Caco-2 (cell line): ENCODE measurements at regions not wholly inside any gene's neighbourhood (a gene's known extent, or its start where the extent isn't known, plus 50 kb on each side); places are given as distances from the start of the nearest gene placed in this dataset.
"Not testable (repeated sequence)": the region's sequence is repeated elsewhere in the genome, so short reads cannot be mapped to it uniquely, and the experiment has no call there.

Source experiments
- BruUV-seq: library from RNA; stranded (reverse); fragments of 400-500 nt; replicated peaks from 2 replicates; lab custom pipeline; 2021; lab: Mats Ljungman, UMichigan
- CTCF ChIA-PET: fragments of 300-600 bp; sonication (Branson Sonifier 250); formaldehyde crosslinking; loops from one replicate; lab custom pipeline; 2022; ENCODE audit warnings: antibody characterized with exemption; lab: Charles Lee
- POLR2A ChIA-PET: fragments of 300-600 bp; sonication (Branson Sonifier 250); formaldehyde crosslinking; loops from one replicate; lab custom pipeline; 2022; ENCODE audit warnings: antibody characterized with exemption; lab: Charles Lee
- DNase-seq, 2 experiments: peaks; one replicate each; pipeline versions ENCODE4 v3.0.0 to v3.0.0-alpha.2; 2020 to 2022
- H3K27me3 ChIP-seq: replicated peaks from 2 replicates; pipeline ENCODE4 v1.6.0; 2011; ENCODE audit warnings: low read length; ENCODE audit not compliant: control insufficient read depth, insufficient read depth
- H3K36me3 ChIP-seq: 2 replicates; pipeline ENCODE4 v1.5.1; 2011; ENCODE audit warnings: low read length; ENCODE audit not compliant: control insufficient read depth, insufficient read depth
- H3K4me1 ChIP-seq: fragments of 250-450 bp; sonication (Bioruptor Pico); 2 replicates; pipeline ENCODE4 v1.5.1; 2020; ENCODE audit warnings: mild to moderate bottlenecking
- H3K4me3 ChIP-seq: 2 replicates; pipeline ENCODE4 v1.5.1; 2011; ENCODE audit warnings: low read depth, mild to moderate bottlenecking, control low read depth, low read length
- H3K9me3 ChIP-seq: fragments of 250-450 bp; sonication (Bioruptor Pico); 2 replicates; pipeline ENCODE4 v1.5.1; 2020; ENCODE audit warnings: mild to moderate bottlenecking, moderate library complexity
- H3K27ac Mint-ChIP-seq: one replicate; pipeline ENCODE4 v1.8.0; 2022; ENCODE audit warnings: mixed read lengths; ENCODE audit not compliant: unreplicated experiment
- H3K27me3 Mint-ChIP-seq: one replicate; pipeline ENCODE4 v1.8.0; 2022; ENCODE audit warnings: mixed read lengths; ENCODE audit not compliant: insufficient read depth, unreplicated experiment
- H3K36me3 Mint-ChIP-seq: one replicate; pipeline ENCODE4 v1.8.0; 2022; ENCODE audit warnings: mild to moderate bottlenecking, mixed read lengths; ENCODE audit not compliant: insufficient read depth, unreplicated experiment
- H3K4me1 Mint-ChIP-seq: one replicate; pipeline ENCODE4 v1.8.0; 2022; ENCODE audit warnings: low read depth, mixed read lengths; ENCODE audit not compliant: unreplicated experiment
- H3K4me3 Mint-ChIP-seq: one replicate; pipeline ENCODE4 v1.8.0; 2022; ENCODE audit warnings: mild to moderate bottlenecking, moderate library complexity, mixed read lengths; ENCODE audit not compliant: unreplicated experiment
- H3K9me3 Mint-ChIP-seq: one replicate; pipeline ENCODE4 v1.8.0; 2022; ENCODE audit warnings: mixed read lengths; ENCODE audit not compliant: unreplicated experiment
- intact Hi-C: fragments of 100-400 bp; cut with micrococcal nuclease; formaldehyde crosslinking; loops from one replicate; pipeline ENCODE4 v1.10.0; 2022; ENCODE audit not compliant: unreplicated experiment
- TF ChIP-seq, protein P1 (sequence below), 2 experiments: fragments of 200-600 bp in 1 of 2; IDR thresholded peaks; 1 replicate in 1 of 2; 2 replicates in 1 of 2; pipeline versions ENCODE4 v1.5.1 to v1.8.0; 2011 to 2022; ENCODE audit warnings: antibody characterized with exemption in 1 of 2, control low read depth in 1 of 2, inconsistent platforms in 1 of 2, low read depth in 1 of 2, low read length in 1 of 2, mild to moderate bottlenecking in 1 of 2, moderate library complexity in 1 of 2; ENCODE audit not compliant: insufficient read depth in 1 of 2, severe bottlenecking in 1 of 2, unreplicated experiment in 1 of 2

DNA sequence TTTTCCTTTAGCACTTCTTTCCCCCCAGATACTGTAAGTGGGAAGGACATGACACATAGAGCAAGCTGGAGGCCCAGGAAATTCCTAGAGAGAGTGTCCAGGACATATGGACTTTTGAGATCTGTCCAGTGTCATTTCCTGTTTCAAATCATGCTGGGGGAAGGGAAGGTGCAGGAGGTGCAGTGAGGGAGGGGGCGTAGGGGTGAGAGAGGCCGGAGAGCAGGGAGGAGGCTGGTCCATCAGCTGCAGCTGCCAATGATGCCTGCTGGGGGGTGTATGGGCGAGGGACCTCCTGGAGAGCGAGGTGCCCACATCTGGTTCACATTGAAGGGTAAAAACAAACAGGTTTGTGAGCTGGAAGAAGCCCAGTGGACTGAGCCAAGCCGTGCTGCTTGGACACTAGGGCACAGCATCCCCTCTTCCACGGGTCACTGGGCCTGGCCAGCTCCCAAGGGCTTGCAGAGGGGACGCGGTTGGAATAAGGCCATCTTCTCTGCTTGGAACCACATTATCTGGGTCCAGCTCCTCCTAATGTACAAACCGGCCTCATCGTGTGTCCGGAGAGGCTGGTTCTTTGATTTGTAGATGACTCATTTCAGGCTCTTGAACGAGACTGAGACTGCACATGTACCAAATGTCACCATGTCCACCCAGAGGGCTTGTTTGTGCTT lies 70.4 kb upstream of the SMURF2 start:
- Histone ChIP-seq H3K9me3 (no peaks in the 10 kb centered on the region), H3K36me3 (no peaks in the 10 kb centered on the region), H3K4me3 (no peak overlapping the region), H3K4me1 (no peaks in the 10 kb centered on the region), H3K27me3 (no peaks in the 10 kb centered on the region)
- Mint-ChIP-seq H3K4me3 (no peak overlapping the region), H3K27ac (no peak overlapping the region), H3K27me3 (no peaks in the 10 kb centered on the region), H3K4me1 (no peaks in the 10 kb centered on the region), H3K36me3 (no peaks in the 10 kb centered on the region), H3K9me3 (no peaks in the 10 kb centered on the region)
- BruUV-seq: no TSS peak
- CTCF ChIA-PET: no interaction called here
- no peak for DNase-seq
- POLR2A ChIA-PET: no interaction called here
- TF ChIP-seq, protein P1, sequence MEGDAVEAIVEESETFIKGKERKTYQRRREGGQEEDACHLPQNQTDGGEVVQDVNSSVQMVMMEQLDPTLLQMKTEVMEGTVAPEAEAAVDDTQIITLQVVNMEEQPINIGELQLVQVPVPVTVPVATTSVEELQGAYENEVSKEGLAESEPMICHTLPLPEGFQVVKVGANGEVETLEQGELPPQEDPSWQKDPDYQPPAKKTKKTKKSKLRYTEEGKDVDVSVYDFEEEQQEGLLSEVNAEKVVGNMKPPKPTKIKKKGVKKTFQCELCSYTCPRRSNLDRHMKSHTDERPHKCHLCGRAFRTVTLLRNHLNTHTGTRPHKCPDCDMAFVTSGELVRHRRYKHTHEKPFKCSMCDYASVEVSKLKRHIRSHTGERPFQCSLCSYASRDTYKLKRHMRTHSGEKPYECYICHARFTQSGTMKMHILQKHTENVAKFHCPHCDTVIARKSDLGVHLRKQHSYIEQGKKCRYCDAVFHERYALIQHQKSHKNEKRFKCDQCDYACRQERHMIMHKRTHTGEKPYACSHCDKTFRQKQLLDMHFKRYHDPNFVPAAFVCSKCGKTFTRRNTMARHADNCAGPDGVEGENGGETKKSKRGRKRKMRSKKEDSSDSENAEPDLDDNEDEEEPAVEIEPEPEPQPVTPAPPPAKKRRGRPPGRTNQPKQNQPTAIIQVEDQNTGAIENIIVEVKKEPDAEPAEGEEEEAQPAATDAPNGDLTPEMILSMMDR (IDR thresholded peaks at IDR 0.05; ENCODE audit: insufficient read depth in 1 of 2, low read depth in 1 of 2, low read length in 1 of 2, severe bottlenecking in 1 of 2, unreplicated experiment in 1 of 2): no peak
- intact Hi-C loops: no loop called here

DNA sequence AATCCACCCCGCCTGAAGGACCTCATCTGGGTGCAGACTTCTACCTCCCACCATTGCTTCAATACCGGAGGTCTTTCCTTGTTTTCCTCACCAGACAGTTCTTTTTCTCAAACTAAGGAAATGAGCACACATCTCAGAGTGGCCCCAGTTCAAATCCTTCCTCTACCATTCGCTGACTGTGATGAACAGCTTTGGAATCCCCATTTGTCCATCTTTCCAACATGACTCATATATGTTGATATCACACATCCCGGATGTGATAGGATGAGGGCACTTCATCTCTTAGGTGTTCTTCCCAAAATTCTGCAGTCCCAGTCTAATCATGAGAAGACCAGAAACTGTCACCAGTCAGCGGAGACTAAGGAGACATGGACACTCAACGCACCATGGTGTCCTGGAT lies 67.9 kb upstream of the SMURF2 start:
- H3K36me3 ChIP-seq, CTCF ChIA-PET, H3K27me3 Mint-ChIP-seq, H3K4me1 ChIP-seq, DNase-seq, H3K4me3 Mint-ChIP-seq, POLR2A ChIA-PET, H3K4me1 Mint-ChIP-seq, H3K9me3 ChIP-seq, H3K27ac Mint-ChIP-seq, intact Hi-C loops, H3K9me3 Mint-ChIP-seq, H3K36me3 Mint-ChIP-seq, H3K4me3 ChIP-seq, BruUV-seq, H3K27me3 ChIP-seq: not testable (repeated sequence)

DNA sequence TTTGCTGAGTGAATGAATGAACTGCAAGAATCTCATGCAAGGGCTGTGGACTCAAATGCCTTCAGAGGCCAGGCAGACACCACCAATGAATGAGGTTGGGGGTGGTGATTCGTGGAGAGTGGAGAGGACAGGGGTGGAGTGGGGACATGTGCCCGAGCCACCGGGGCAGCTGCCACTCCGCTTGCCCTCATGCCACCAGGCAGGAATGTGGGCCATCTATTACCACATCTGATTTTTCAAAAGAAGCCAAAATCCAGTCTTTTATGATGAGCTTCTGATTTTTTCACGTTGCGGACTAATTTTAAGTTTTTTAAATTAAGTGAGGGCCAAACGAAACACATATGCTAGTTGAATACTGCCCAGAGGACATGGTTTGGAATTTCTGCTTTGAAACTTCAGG lies 67.1 kb upstream of the SMURF2 start:
- BruUV-seq: no TSS peak
- Histone ChIP-seq H3K4me1 (no peaks in the 10 kb centered on the region), H3K9me3 (no peaks in the 10 kb centered on the region), H3K36me3 (no peaks in the 10 kb centered on the region), H3K4me3 (no peak overlapping the region), H3K27me3 (no peaks in the 10 kb centered on the region)
- Mint-ChIP-seq H3K4me1 (no peaks in the 10 kb centered on the region), H3K9me3 (no peaks in the 10 kb centered on the region), H3K27ac (no peak overlapping the region), H3K27me3 (no peaks in the 10 kb centered on the region), H3K36me3 (no peaks in the 10 kb centered on the region), H3K4me3 (no peak overlapping the region)
- no peak for DNase-seq
- TF ChIP-seq, protein P1 (IDR thresholded peaks at IDR 0.05; ENCODE audit: insufficient read depth in 1 of 2, low read depth in 1 of 2, low read length in 1 of 2, severe bottlenecking in 1 of 2, unreplicated experiment in 1 of 2): no peak
- ChIA-PET POLR2A (no interaction called here), CTCF (no interaction called here)
- intact Hi-C loops: no loop called here
